Esophagus squamous epithelium (tissue), 4 donors: ENCODE measurements at regions not wholly inside any gene's neighbourhood (a gene's known extent, or its start where the extent isn't known, plus 50 kb on each side); places are given as distances from the start of the nearest gene placed in this dataset.

Source experiments
- POLR2A ChIP-seq, 4 donors: fragments of 450-650 bp; IDR thresholded peaks; one replicate each; pipeline ENCODE4 v1.6.1; 2017; ENCODE audit warnings: antibody characterized with exemption in 4 of 4, mild to moderate bottlenecking in 4 of 4, moderate library complexity in 3 of 4
- TF ChIP-seq, protein P1 (sequence below), 6 experiments: fragments of 450-650 bp in 4 of 6; fragments of 200-600 bp in 2 of 6; sonication (generic) in 2 of 6; IDR thresholded peaks; one replicate each; pipeline ENCODE4 v1.5.1; 2016 to 2019; ENCODE audit warnings: antibody characterized with exemption in 6 of 6, mild to moderate bottlenecking in 4 of 6, moderate library complexity in 4 of 6

DNA sequence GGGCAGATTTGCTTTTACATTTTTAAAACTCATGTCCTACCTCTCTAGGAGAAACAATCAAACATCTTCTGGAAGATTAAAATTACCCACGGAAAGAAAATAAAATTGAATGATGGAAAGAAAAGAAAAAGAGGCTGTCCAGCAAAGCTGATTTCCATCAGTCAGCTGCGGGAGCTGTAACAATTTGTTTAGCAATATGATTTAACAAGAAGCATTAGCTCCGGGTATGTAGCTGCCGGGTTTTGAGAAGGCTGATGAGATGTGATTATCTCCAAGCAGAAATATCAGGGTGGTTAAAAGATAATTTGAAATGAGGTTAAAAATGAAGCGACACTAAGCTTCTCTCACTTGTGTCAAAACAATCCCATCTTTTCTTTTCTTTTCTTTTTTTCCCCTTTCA is 608.9 kb upstream of the SALL1 start:
- TF ChIP-seq POLR2A (IDR thresholded peaks at IDR 0.05): no peak
- TF ChIP-seq, protein P1, sequence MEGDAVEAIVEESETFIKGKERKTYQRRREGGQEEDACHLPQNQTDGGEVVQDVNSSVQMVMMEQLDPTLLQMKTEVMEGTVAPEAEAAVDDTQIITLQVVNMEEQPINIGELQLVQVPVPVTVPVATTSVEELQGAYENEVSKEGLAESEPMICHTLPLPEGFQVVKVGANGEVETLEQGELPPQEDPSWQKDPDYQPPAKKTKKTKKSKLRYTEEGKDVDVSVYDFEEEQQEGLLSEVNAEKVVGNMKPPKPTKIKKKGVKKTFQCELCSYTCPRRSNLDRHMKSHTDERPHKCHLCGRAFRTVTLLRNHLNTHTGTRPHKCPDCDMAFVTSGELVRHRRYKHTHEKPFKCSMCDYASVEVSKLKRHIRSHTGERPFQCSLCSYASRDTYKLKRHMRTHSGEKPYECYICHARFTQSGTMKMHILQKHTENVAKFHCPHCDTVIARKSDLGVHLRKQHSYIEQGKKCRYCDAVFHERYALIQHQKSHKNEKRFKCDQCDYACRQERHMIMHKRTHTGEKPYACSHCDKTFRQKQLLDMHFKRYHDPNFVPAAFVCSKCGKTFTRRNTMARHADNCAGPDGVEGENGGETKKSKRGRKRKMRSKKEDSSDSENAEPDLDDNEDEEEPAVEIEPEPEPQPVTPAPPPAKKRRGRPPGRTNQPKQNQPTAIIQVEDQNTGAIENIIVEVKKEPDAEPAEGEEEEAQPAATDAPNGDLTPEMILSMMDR (IDR thresholded peaks at IDR 0.05): no peak
